GM12875 (cell line): ENCODE measurements at regions not wholly inside any gene's neighbourhood (a gene's known extent, or its start where the extent isn't known, plus 50 kb on each side); places are given as distances from the start of the nearest gene placed in this dataset.
"Not testable (repeated sequence)": the region's sequence is repeated elsewhere in the genome, so short reads cannot be mapped to it uniquely, and the experiment has no call there.

Experiments used
- H3K4me3 ChIP-seq: one replicate; pipeline ENCODE4 v1.5.1; 2011; ENCODE audit warnings: low read depth, low read length, control low read depth
- CTCF ChIP-seq: IDR thresholded peaks from 2 replicates; pipeline ENCODE4 v1.5.1; 2011; ENCODE audit warnings: low read depth, mild to moderate bottlenecking, control low read depth, inconsistent platforms, low read length, moderate library complexity, borderline replicate concordance; ENCODE audit not compliant: insufficient read depth

GRCh38 chr5:30380228-30380627 is 813.3 kb upstream of the CDH6 start:
- no peak for TF ChIP-seq CTCF
- no peak overlapping the region for H3K4me3 ChIP-seq

- H3K4me3 ChIP-seq: no peak overlapping the region
- no peak for TF ChIP-seq CTCF
Measured at GRCh38 chr5:30376848-30377247, 816.6 kb upstream of the CDH6 start.

GRCh38 chr5:30368064-30368463 is 825.4 kb upstream of the CDH6 start:
- no peak for TF ChIP-seq CTCF

GRCh38 chr5:30365031-30365430 is 828.5 kb upstream of the CDH6 start:
- not testable (repeated sequence) for H3K4me3 ChIP-seq

More at GRCh38 chr5:30368064-30368463, 825.4 kb upstream of the CDH6 start:
- H3K4me3 ChIP-seq: no peak overlapping the region

GRCh38 chr5:30357371-30357770 is 836.1 kb upstream of the CDH6 start:
- no peak overlapping the region for H3K4me3 ChIP-seq
- no peak for TF ChIP-seq CTCF

- TF ChIP-seq CTCF: no peak
- no peak overlapping the region for H3K4me3 ChIP-seq
Measured at GRCh38 chr5:30355675-30356074, 837.8 kb upstream of the CDH6 start.

GRCh38 chr5:30347858-30348257 is 845.6 kb upstream of the CDH6 start:
- H3K4me3 ChIP-seq: no peak overlapping the region
- no peak for TF ChIP-seq CTCF

- H3K4me3 ChIP-seq: not testable (repeated sequence)
Measured at GRCh38 chr5:30345539-30346345, 847.7 kb upstream of the CDH6 start.
